H1 (cell line): ENCODE measurements at regions not wholly inside any gene's neighbourhood (a gene's known extent, or its start where the extent isn't known, plus 50 kb on each side); places are given as distances from the start of the nearest gene placed in this dataset.

ENCODE experiments used
- ATF2 ChIP-seq: IDR thresholded peaks from 2 replicates; pipeline ENCODE4 v1.6.1; 2012; ENCODE audit warnings: low read length, inconsistent platforms
- BRCA1 ChIP-seq: IDR thresholded peaks from 2 replicates; pipeline ENCODE4 v1.6.1; 2012; ENCODE audit warnings: low read depth, low read length, improper control_type of control experiment
- CHD2 ChIP-seq: IDR thresholded peaks from 2 replicates; pipeline ENCODE4 v1.6.1; 2012; ENCODE audit warnings: low read length, improper control_type of control experiment
- CTCF ChIP-seq, 3 experiments: IDR thresholded peaks; 1 replicate in 2 of 3; 2 replicates in 1 of 3; pipeline versions ENCODE4 v1.5.1 to v1.6.1; 2011; ENCODE audit warnings: low read length in 3 of 3, mild to moderate bottlenecking in 3 of 3, inconsistent platforms in 2 of 3, low read depth in 1 of 3, moderate library complexity in 1 of 3; ENCODE audit not compliant: insufficient read depth in 1 of 3; ENCODE audit errors: control extremely low read depth in 1 of 3
- EGR1 ChIP-seq: IDR thresholded peaks from 2 replicates; pipeline ENCODE4 v1.6.1; 2011; ENCODE audit warnings: low read depth, low read length, borderline replicate concordance
- GABPA ChIP-seq: IDR thresholded peaks from 2 replicates; pipeline ENCODE4 v1.6.1; 2011; ENCODE audit warnings: mild to moderate bottlenecking, low read length, moderate library complexity, borderline replicate concordance; ENCODE audit not compliant: insufficient read depth
- POLR2AphosphoS5 ChIP-seq: IDR thresholded peaks from 2 replicates; pipeline ENCODE4 v1.6.1; 2011; ENCODE audit warnings: low read depth, low read length

GRCh38 chr20:55730321-55730720, 275.0 kb downstream of the CBLN4 start:
- TF ChIP-seq CHD2 (no peak), GABPA (no peak), EGR1 (no peak), CTCF (IDR thresholded peaks at IDR 0.05; ENCODE audit: control extremely low read depth in 1 of 3, insufficient read depth in 1 of 3, low read depth in 1 of 3, low read length in 3 of 3) (no peak), ATF2 (no peak), BRCA1 (no peak), POLR2AphosphoS5 (no peak)
